Natural killer cell treated with Interleukin-12 subunit alpha and Interleukin-12 subunit beta and Interleukin-15 and Interleukin-18, amount 100 ng/mL, for 72 hours (primary cell): ENCODE measurements at regions not wholly inside any gene's neighbourhood (a gene's known extent, or its start where the extent isn't known, plus 50 kb on each side); places are given as distances from the start of the nearest gene placed in this dataset.

ENCODE experiments used
- ATAC-seq, 2 donors: fragments of 150-1000 bp; cut with Tn5 transposase in 1 of 2; sonication (Bioruptor Pico), chemical (Tn5 transposase) in 1 of 2; 2 replicates each; pipeline ENCODE4 v1.10.0; 2021
- DNase-seq: peaks from one replicate; pipeline ENCODE4 v3.0.0; 2022; ENCODE audit warnings: low spot score
- H3K27ac Mint-ChIP-seq, 2 donors: 1 replicate in 1 of 2; 2 replicates in 1 of 2; pipeline ENCODE4 v1.8.0; 2022; ENCODE audit warnings: mixed read lengths in 2 of 2, mild to moderate bottlenecking in 1 of 2, moderate library complexity in 1 of 2
- H3K27me3 Mint-ChIP-seq, 2 donors: 1 replicate in 1 of 2; 2 replicates in 1 of 2; pipeline ENCODE4 v1.8.0; 2022; ENCODE audit warnings: mixed read lengths in 2 of 2
- H3K36me3 Mint-ChIP-seq: one replicate; pipeline ENCODE4 v1.8.0; 2022; ENCODE audit warnings: mixed read lengths
- H3K4me1 Mint-ChIP-seq, 2 donors: 1 replicate in 1 of 2; 2 replicates in 1 of 2; pipeline ENCODE4 v1.8.0; 2022; ENCODE audit warnings: low read depth in 2 of 2, mixed read lengths in 2 of 2, mild to moderate bottlenecking in 1 of 2
- H3K4me3 Mint-ChIP-seq: one replicate; pipeline ENCODE4 v1.8.0; 2022; ENCODE audit warnings: mixed read lengths
- H3K9me3 Mint-ChIP-seq: 2 replicates; pipeline ENCODE4 v1.8.0; 2022; ENCODE audit warnings: mixed read lengths

DNA sequence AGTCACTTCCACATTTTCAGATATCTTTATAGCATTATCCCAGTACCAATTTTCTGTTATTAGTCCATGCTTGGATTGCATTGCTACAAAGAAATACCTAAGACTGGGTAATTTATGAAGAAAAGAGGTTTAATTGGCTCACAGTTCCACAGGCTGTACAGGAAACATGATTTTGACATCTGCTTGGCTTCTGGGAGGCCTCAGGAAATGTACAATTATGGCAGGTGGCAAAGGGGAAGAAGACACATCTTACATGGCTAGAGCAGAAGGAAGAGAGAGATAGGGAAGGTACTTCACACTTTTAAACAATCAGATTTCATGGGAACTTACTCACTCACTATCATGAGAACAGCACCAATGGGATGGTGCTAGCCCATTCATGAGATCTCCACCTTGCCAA is 172.3 kb upstream of the GPR149 start:
- DNase-seq = no peak
- no peaks in the 10 kb centered on the region for H3K27me3 Mint-ChIP-seq
- no peak for ATAC-seq
- H3K4me1 Mint-ChIP-seq = no peaks in the 10 kb centered on the region
- peaks cover 16% of the 10 kb centered on the region for H3K9me3 Mint-ChIP-seq
- no peak overlapping the region for H3K4me3 Mint-ChIP-seq
- H3K36me3 Mint-ChIP-seq = peaks cover 6% of the 10 kb centered on the region
- H3K27ac Mint-ChIP-seq = no peak overlapping the region

GRCh38 chr3:154598166-154598565 is 168.2 kb upstream of the GPR149 start:
- Mint-ChIP-seq H3K4me3 (no peak overlapping the region), H3K9me3 (peaks cover 22% of the 10 kb centered on the region), H3K27me3 (no peaks in the 10 kb centered on the region), H3K4me1 (no peaks in the 10 kb centered on the region), H3K27ac (no peak overlapping the region), H3K36me3 (peaks cover 6% of the 10 kb centered on the region)
- ATAC-seq (no peak), DNase-seq (no peak)

GRCh38 chr3:154590675-154591384 is 160.8 kb upstream of the GPR149 start:
- H3K4me1 Mint-ChIP-seq = no peaks in the 10 kb centered on the region
- H3K4me3 Mint-ChIP-seq = no peak overlapping the region
- H3K36me3 Mint-ChIP-seq = no peaks in the 10 kb centered on the region
- no peak overlapping the region for H3K27ac Mint-ChIP-seq
- no peak for ATAC-seq
- DNase-seq = no peak
- peaks cover 4% of the 10 kb centered on the region for H3K9me3 Mint-ChIP-seq
- H3K27me3 Mint-ChIP-seq = no peaks in the 10 kb centered on the region

GRCh38 chr3:154588831-154589230 is 158.8 kb upstream of the GPR149 start:
- H3K36me3 Mint-ChIP-seq = no peaks in the 10 kb centered on the region
- no peaks in the 10 kb centered on the region for H3K27me3 Mint-ChIP-seq
- ATAC-seq (no peak), DNase-seq (no peak)
- no peak overlapping the region for H3K4me3 Mint-ChIP-seq
- H3K4me1 Mint-ChIP-seq = no peaks in the 10 kb centered on the region
- peaks cover 4% of the 10 kb centered on the region for H3K9me3 Mint-ChIP-seq
- H3K27ac Mint-ChIP-seq = no peak overlapping the region

DNA sequence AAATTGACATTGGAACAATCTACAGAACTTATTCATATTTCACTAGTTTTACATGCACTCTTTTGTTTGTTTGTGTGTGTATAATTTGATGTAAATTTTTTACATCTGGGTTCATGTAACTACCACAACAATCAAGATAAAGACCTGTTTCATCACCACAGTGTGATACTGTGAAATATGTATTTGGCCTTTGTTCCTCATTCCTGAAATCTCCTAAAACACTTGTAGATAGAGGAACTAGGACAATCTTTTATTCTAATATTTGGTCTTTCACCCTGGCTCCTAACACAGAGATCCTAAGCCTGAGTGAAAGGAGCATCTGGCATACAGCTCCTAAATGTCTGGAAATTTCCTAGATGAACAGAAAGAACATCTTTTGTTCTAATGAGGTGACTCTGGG is 155.0 kb upstream of the GPR149 start:
- Mint-ChIP-seq H3K4me1 (no peaks in the 10 kb centered on the region), H3K27ac (no peak overlapping the region), H3K4me3 (no peak overlapping the region), H3K36me3 (no peaks in the 10 kb centered on the region), H3K9me3 (no peaks in the 10 kb centered on the region), H3K27me3 (no peaks in the 10 kb centered on the region)
- DNase-seq (no peak), ATAC-seq (no peak)

- no peak overlapping the region for H3K27ac Mint-ChIP-seq
Observed at GRCh38 chr3:154584041-154584440, 154.1 kb upstream of the GPR149 start.

GRCh38 chr3:154583086-154583634 is 153.2 kb upstream of the GPR149 start:
- Mint-ChIP-seq H3K36me3 (peaks cover 6% of the 10 kb centered on the region), H3K27ac (no peak overlapping the region), H3K9me3 (peaks cover 9% of the 10 kb centered on the region), H3K27me3 (no peaks in the 10 kb centered on the region), H3K4me1 (no peaks in the 10 kb centered on the region), H3K4me3 (no peak overlapping the region)
- ATAC-seq (no peak), DNase-seq (no peak)

More at GRCh38 chr3:154584041-154584440, 154.1 kb upstream of the GPR149 start:
- Mint-ChIP-seq H3K4me1 (no peaks in the 10 kb centered on the region), H3K27me3 (no peaks in the 10 kb centered on the region), H3K4me3 (no peak overlapping the region), H3K36me3 (peaks cover 2% of the 10 kb centered on the region), H3K9me3 (peaks cover 2% of the 10 kb centered on the region)
- no peak for ATAC-seq
- no peak for DNase-seq

DNA sequence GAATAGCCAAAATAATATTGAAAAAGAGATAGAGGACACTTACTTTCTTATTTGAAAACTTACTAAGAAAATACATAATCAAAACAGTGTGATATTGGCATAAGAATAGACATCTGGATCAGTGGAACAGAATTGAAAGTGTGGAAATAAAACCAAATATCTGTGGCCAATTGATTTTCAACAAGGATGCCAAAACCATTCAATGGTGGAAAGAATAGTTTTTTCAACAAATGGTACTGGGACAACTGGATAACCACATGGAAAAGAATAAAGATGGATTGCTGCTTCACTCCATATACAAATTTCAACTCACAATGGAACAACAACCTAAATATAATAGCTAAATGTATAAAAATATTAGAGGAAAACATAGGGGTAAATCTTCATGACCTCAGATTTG is 152.5 kb upstream of the GPR149 start:
- H3K4me3 Mint-ChIP-seq = no peak overlapping the region
- peaks cover 6% of the 10 kb centered on the region for H3K36me3 Mint-ChIP-seq
- no peaks in the 10 kb centered on the region for H3K27me3 Mint-ChIP-seq
- DNase-seq (no peak), ATAC-seq (no peak)
- no peak overlapping the region for H3K27ac Mint-ChIP-seq
- H3K9me3 Mint-ChIP-seq = peaks cover 9% of the 10 kb centered on the region
- H3K4me1 Mint-ChIP-seq = no peaks in the 10 kb centered on the region

DNA sequence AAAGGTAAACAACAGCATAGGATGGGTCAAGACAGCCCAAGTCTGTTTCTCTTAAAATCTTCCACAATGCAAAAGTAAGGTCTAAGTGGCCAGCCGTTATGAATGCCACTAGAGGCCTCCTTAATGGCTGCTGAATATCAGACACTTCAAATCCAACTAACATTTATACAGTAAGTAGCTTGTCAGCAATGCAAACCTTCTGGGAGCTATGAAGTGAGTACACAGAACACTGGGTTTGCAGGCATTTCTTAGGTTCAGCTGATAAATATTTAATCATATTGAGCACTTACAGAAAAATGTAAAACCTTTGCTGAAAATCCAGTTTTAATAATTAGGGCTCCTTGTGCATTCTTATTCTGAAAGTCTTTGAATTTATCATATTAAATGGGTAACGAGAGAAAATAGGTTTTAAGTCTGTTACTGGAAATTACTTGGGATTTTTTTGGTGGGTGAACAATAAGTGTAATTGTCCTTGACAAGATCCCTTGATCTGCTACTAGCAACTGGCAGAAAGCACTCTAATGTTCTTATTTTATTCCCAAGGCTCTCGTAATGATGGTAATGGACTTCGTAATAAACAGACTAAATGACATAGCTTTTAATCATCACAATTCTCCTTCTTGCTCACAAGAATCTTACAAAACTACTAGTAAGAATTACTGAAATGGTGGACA is 141.7 kb upstream of the GPR149 start:
- peaks cover 7% of the 10 kb centered on the region for H3K9me3 Mint-ChIP-seq
- no peak overlapping the region for H3K4me3 Mint-ChIP-seq
- no peak for DNase-seq
- H3K27me3 Mint-ChIP-seq = no peaks in the 10 kb centered on the region
- no peaks in the 10 kb centered on the region for H3K36me3 Mint-ChIP-seq
- no peaks in the 10 kb centered on the region for H3K4me1 Mint-ChIP-seq
- no peak for ATAC-seq
- no peak overlapping the region for H3K27ac Mint-ChIP-seq

GRCh38 chr3:154568064-154568463 is 138.1 kb upstream of the GPR149 start:
- ATAC-seq = no peak
- H3K27me3 Mint-ChIP-seq = no peaks in the 10 kb centered on the region
- H3K4me1 Mint-ChIP-seq = no peaks in the 10 kb centered on the region
- no peaks in the 10 kb centered on the region for H3K36me3 Mint-ChIP-seq
- H3K4me3 Mint-ChIP-seq = no peak overlapping the region
- H3K27ac Mint-ChIP-seq = no peak overlapping the region
- peaks cover 15% of the 10 kb centered on the region for H3K9me3 Mint-ChIP-seq
- no peak for DNase-seq

- Mint-ChIP-seq H3K27ac (no peak overlapping the region), H3K27me3 (no peaks in the 10 kb centered on the region), H3K36me3 (no peaks in the 10 kb centered on the region), H3K4me3 (no peak overlapping the region), H3K4me1 (no peaks in the 10 kb centered on the region), H3K9me3 (peaks cover 9% of the 10 kb centered on the region)
- DNase-seq (no peak), ATAC-seq (no peak)
Observed at GRCh38 chr3:154559623-154560022, 129.6 kb upstream of the GPR149 start.

DNA sequence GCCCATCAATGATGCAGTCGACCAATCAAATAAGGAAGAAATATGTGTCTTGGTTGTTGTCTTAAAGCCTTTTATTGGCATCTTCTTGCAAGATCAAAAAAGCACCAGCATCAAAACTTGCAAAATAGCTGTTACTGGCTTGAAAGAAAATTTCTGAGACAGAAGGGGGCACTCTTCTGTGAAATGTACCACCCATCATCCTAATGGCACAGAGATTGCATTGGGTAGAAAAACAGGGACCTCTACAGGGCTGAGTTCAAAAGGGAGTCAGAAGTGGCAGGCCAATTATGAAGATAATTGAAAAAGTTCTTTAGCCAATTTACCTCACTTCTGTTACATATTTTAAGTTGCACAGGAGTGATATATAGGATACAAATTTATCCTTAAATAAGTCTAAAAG is 122.3 kb upstream of the GPR149 start:
- DNase-seq = no peak
- H3K9me3 Mint-ChIP-seq = peaks cover 11% of the 10 kb centered on the region
- no peak for ATAC-seq
- H3K4me3 Mint-ChIP-seq = no peak overlapping the region
- H3K27ac Mint-ChIP-seq = no peak overlapping the region
- no peaks in the 10 kb centered on the region for H3K27me3 Mint-ChIP-seq
- H3K36me3 Mint-ChIP-seq = no peaks in the 10 kb centered on the region
- no peaks in the 10 kb centered on the region for H3K4me1 Mint-ChIP-seq

- H3K9me3 Mint-ChIP-seq = peaks cover 11% of the 10 kb centered on the region
- no peak overlapping the region for H3K4me3 Mint-ChIP-seq
- ATAC-seq (no peak), DNase-seq (no peak)
- H3K36me3 Mint-ChIP-seq = no peaks in the 10 kb centered on the region
- H3K4me1 Mint-ChIP-seq = no peaks in the 10 kb centered on the region
- H3K27ac Mint-ChIP-seq = no peak overlapping the region
- H3K27me3 Mint-ChIP-seq = no peaks in the 10 kb centered on the region
Observed at GRCh38 chr3:154549391-154549790, 119.4 kb upstream of the GPR149 start.

DNA sequence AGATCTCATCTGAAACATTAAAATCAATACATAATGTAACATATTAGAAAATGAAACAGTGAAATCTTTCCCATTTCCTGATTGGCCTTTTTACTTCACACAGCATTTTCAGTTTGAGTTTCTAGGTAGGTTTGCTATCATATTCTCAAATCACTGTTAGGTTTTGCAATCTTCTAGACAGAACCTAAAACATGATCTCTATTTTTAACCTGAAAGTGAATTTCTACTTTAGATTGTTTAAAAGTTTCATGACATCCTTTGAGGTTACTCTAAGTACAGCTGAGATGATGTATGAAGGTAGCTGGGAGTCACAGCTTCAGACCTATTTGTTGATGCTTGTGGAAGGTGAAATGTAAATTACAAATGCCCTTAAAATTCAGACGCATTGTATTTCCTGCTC is 118.4 kb upstream of the GPR149 start:
- no peaks in the 10 kb centered on the region for H3K36me3 Mint-ChIP-seq
- ATAC-seq = no peak
- H3K9me3 Mint-ChIP-seq = peaks cover 11% of the 10 kb centered on the region
- H3K27ac Mint-ChIP-seq = no peak overlapping the region
- DNase-seq = no peak
- no peaks in the 10 kb centered on the region for H3K4me1 Mint-ChIP-seq
- H3K27me3 Mint-ChIP-seq = no peaks in the 10 kb centered on the region
- no peak overlapping the region for H3K4me3 Mint-ChIP-seq
